Upper lobe of left lung (tissue), 4 donors: ENCODE measurements at regions not wholly inside any gene's neighbourhood (a gene's known extent, or its start where the extent isn't known, plus 50 kb on each side); places are given as distances from the start of the nearest gene placed in this dataset.

ENCODE experiments used
- POLR2A ChIP-seq, 4 donors: fragments of 450-650 bp; IDR thresholded peaks; one replicate each; pipeline ENCODE4 v1.5.1; 2016 to 2017; ENCODE audit warnings: antibody characterized with exemption in 4 of 4, mild to moderate bottlenecking in 2 of 4
- TF ChIP-seq, protein P1 (sequence below), 6 experiments: fragments of 450-650 bp in 4 of 6; fragments of 200-600 bp in 2 of 6; sonication (generic) in 2 of 6; IDR thresholded peaks; one replicate each; pipeline ENCODE4 v1.5.1; 2016 to 2019; ENCODE audit warnings: antibody characterized with exemption in 6 of 6

DNA sequence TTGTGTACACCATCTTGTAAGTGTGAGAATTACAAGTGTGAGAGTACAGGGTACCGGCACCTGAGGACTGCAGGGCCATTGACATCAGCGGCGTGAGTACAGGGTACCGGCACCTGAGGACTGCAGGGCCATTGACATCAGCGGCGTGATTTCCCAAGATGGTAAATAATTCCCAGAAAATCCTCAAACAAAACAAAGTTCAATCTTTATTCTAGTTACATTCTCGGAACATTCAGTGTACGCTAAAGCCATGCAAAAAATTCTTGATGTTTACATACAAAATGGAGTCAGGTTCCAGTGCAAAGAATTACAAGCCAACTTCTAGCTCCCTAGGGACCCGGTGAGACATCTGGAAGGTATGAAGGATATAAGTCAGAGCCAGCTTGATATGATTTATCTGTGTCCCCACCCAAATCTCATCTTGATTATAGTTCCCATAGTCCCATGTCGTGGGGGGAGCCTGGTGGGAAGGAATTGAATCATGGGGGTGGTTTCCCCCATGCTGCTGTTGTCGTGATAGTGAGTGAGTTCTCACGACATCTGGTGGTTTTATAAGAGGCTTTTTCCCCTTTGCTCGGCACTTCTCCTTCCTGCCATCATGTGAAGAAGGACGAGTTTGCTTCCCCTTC, 172.7 kb downstream of the TTLL2 start:
- TF ChIP-seq POLR2A (IDR thresholded peaks at IDR 0.05), result no peak
- TF ChIP-seq, protein P1, sequence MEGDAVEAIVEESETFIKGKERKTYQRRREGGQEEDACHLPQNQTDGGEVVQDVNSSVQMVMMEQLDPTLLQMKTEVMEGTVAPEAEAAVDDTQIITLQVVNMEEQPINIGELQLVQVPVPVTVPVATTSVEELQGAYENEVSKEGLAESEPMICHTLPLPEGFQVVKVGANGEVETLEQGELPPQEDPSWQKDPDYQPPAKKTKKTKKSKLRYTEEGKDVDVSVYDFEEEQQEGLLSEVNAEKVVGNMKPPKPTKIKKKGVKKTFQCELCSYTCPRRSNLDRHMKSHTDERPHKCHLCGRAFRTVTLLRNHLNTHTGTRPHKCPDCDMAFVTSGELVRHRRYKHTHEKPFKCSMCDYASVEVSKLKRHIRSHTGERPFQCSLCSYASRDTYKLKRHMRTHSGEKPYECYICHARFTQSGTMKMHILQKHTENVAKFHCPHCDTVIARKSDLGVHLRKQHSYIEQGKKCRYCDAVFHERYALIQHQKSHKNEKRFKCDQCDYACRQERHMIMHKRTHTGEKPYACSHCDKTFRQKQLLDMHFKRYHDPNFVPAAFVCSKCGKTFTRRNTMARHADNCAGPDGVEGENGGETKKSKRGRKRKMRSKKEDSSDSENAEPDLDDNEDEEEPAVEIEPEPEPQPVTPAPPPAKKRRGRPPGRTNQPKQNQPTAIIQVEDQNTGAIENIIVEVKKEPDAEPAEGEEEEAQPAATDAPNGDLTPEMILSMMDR (IDR thresholded peaks at IDR 0.05), result no peak
